Mesodermal cell (in vitro differentiated cells): ENCODE measurements at regions not wholly inside any gene's neighbourhood (a gene's known extent, or its start where the extent isn't known, plus 50 kb on each side); places are given as distances from the start of the nearest gene placed in this dataset.

Source experiments
- H3K27ac ChIP-seq: 2 replicates; pipeline ENCODE4 v1.7.0; 2013; ENCODE audit warnings: mild to moderate bottlenecking, low read depth, low read length, moderate library complexity; ENCODE audit not compliant: severe bottlenecking
- H3K36me3 ChIP-seq: 2 replicates; pipeline ENCODE4 v1.7.1; 2013; ENCODE audit warnings: mild to moderate bottlenecking, low read length, moderate library complexity; ENCODE audit not compliant: control insufficient read depth, insufficient read depth
- H3K4me1 ChIP-seq: one replicate; pipeline ENCODE4 v1.7.1; 2013; ENCODE audit warnings: mild to moderate bottlenecking, low read length; ENCODE audit not compliant: insufficient read depth, control insufficient read depth, poor library complexity, severe bottlenecking
- H3K4me3 ChIP-seq: 2 replicates; pipeline ENCODE4 v1.7.0; 2013; ENCODE audit warnings: low read length, control low read depth, mild to moderate bottlenecking; ENCODE audit not compliant: insufficient read depth, poor library complexity, severe bottlenecking; ENCODE audit errors: extremely low read depth
- H3K9me3 ChIP-seq: 2 replicates; pipeline ENCODE4 v1.7.1; 2013; ENCODE audit warnings: mild to moderate bottlenecking, low read length, moderate library complexity; ENCODE audit not compliant: control insufficient read depth
- WGBS, 2 experiments: methylation state at CpG; one replicate each; pipeline ENCODE4 v1.1.5; 2013; ENCODE audit warnings: missing lambda C conversion rate in 2 of 2; ENCODE audit not compliant: insufficient coverage in 2 of 2; 5-methylcytosine and 5-hydroxymethylcytosine counted together

- no peak overlapping the region for H3K4me3 ChIP-seq
- no peaks in the 10 kb centered on the region for H3K36me3 ChIP-seq
- H3K9me3 ChIP-seq, result peaks cover 5% of the 10 kb centered on the region
- no peaks in the 10 kb centered on the region for H3K4me1 ChIP-seq
- no peak overlapping the region for H3K27ac ChIP-seq
- WGBS, 2 experiments, result 67 to 94% methylated on average over 2 to 3 of the region's 5 CpGs
These were observed 92.0 kb upstream of the GDF10 start for GRCh38 chr10:47207894-47208469.

GRCh38 chr10:47209466-47209865, 90.5 kb upstream of the GDF10 start:
- Histone ChIP-seq H3K9me3 (peaks cover 5% of the 10 kb centered on the region), H3K4me1 (no peaks in the 10 kb centered on the region), H3K36me3 (no peaks in the 10 kb centered on the region), H3K27ac (no peak overlapping the region), H3K4me3 (no peak overlapping the region)
- WGBS, 2 experiments, result no CpG with 5 or more reads among the region's 1 CpG

GRCh38 chr10:47214520-47214919, 85.5 kb upstream of the GDF10 start:
- Histone ChIP-seq H3K4me1 (no peaks in the 10 kb centered on the region), H3K36me3 (no peaks in the 10 kb centered on the region), H3K4me3 (no peak overlapping the region), H3K9me3 (peaks cover 5% of the 10 kb centered on the region), H3K27ac (no peak overlapping the region)

- Histone ChIP-seq H3K9me3 (peaks cover 5% of the 10 kb centered on the region), H3K4me1 (no peaks in the 10 kb centered on the region), H3K4me3 (no peak overlapping the region), H3K27ac (no peak overlapping the region), H3K36me3 (no peaks in the 10 kb centered on the region)
- no CpG with 5 or more reads among the region's 3 CpGs for WGBS, 2 experiments
These were observed 82.9 kb upstream of the GDF10 start for GRCh38 chr10:47217113-47217512.

- H3K36me3 ChIP-seq, result no peaks in the 10 kb centered on the region
- no peak overlapping the region for H3K27ac ChIP-seq
- H3K9me3 ChIP-seq, result no peaks in the 10 kb centered on the region
- no peak overlapping the region for H3K4me3 ChIP-seq
- WGBS, 2 experiments, result 56 to 71% methylated on average over 4 to 5 of the region's 5 CpGs
- H3K4me1 ChIP-seq, result no peaks in the 10 kb centered on the region
These were observed 81.2 kb upstream of the GDF10 start for GRCh38 chr10:47218803-47219202.

GRCh38 chr10:47222461-47222860, 77.5 kb upstream of the GDF10 start:
- H3K27ac ChIP-seq, result no peak overlapping the region

GRCh38 chr10:47223236-47223635, 76.8 kb upstream of the GDF10 start:
- no peaks in the 10 kb centered on the region for H3K4me1 ChIP-seq
- no peak overlapping the region for H3K4me3 ChIP-seq
- H3K36me3 ChIP-seq, result no peaks in the 10 kb centered on the region
- H3K27ac ChIP-seq, result no peak overlapping the region
- H3K9me3 ChIP-seq, result no peaks in the 10 kb centered on the region
- 78 to 100% methylated on average over 1 of the region's 1 CpG for WGBS, 2 experiments

More at GRCh38 chr10:47222461-47222860, 77.5 kb upstream of the GDF10 start:
- Histone ChIP-seq H3K36me3 (no peaks in the 10 kb centered on the region), H3K4me1 (no peaks in the 10 kb centered on the region), H3K9me3 (no peaks in the 10 kb centered on the region), H3K4me3 (no peak overlapping the region)
- 67 to 96% methylated on average over 3 of the region's 4 CpGs for WGBS, 2 experiments

GRCh38 chr10:47224546-47225218, 75.3 kb upstream of the GDF10 start:
- 88 to 100% methylated on average over 2 of the region's 2 CpGs for WGBS, 2 experiments
- Histone ChIP-seq H3K4me3 (no peak overlapping the region), H3K4me1 (no peaks in the 10 kb centered on the region), H3K36me3 (no peaks in the 10 kb centered on the region), H3K9me3 (no peaks in the 10 kb centered on the region), H3K27ac (no peak overlapping the region)

- Histone ChIP-seq H3K9me3 (no peaks in the 10 kb centered on the region), H3K27ac (no peak overlapping the region), H3K4me1 (no peaks in the 10 kb centered on the region), H3K36me3 (no peaks in the 10 kb centered on the region), H3K4me3 (no peak overlapping the region)
- 90 to 94% methylated on average over 5 to 7 of the region's 8 CpGs for WGBS, 2 experiments
These were observed 74.6 kb upstream of the GDF10 start for GRCh38 chr10:47225219-47225927.

GRCh38 chr10:47225928-47226645, 73.9 kb upstream of the GDF10 start:
- H3K27ac ChIP-seq, result no peak overlapping the region
- 97 to 98% methylated on average over 3 to 6 of the region's 8 CpGs for WGBS, 2 experiments
- no peaks in the 10 kb centered on the region for H3K4me1 ChIP-seq
- H3K36me3 ChIP-seq, result no peaks in the 10 kb centered on the region
- no peak overlapping the region for H3K4me3 ChIP-seq
- H3K9me3 ChIP-seq, result no peaks in the 10 kb centered on the region
